Colonic mucosa (tissue), 4 donors: ENCODE measurements at regions not wholly inside any gene's neighbourhood (a gene's known extent, or its start where the extent isn't known, plus 50 kb on each side); places are given as distances from the start of the nearest gene placed in this dataset.

Experiments used
- DNase-seq: peaks from one replicate; pipeline ENCODE4 v3.0.0-alpha.2; 2020
- H3K27ac ChIP-seq: fragments of 200-600 bp; one replicate; pipeline ENCODE4 v1.8.0; 2021
- H3K27me3 ChIP-seq: fragments of 200-600 bp; one replicate; pipeline ENCODE4 v1.8.0; 2021
- H3K36me3 ChIP-seq: fragments of 200-600 bp; one replicate; pipeline ENCODE4 v1.8.0; 2021
- H3K4me1 ChIP-seq: fragments of 200-600 bp; one replicate; pipeline ENCODE4 v1.8.0; 2021; ENCODE audit warnings: mild to moderate bottlenecking
- H3K4me3 ChIP-seq: fragments of 200-600 bp; one replicate; pipeline ENCODE4 v1.8.0; 2021
- H3K9ac ChIP-seq, 2 donors: one replicate each; pipeline ENCODE4 v1.7.0; 2013; ENCODE audit warnings: control low read depth in 2 of 2, low read depth in 2 of 2, low read length in 2 of 2
- H3K9me3 ChIP-seq: fragments of 200-600 bp; one replicate; pipeline ENCODE4 v1.8.0; 2021
- intact Hi-C: fragments of 100-400 bp; cut with DNase I; formaldehyde crosslinking; loops from one replicate; pipeline ENCODE4 v1.14.1; 2022
- TF ChIP-seq, protein P1 (sequence below): fragments of 200-600 bp; IDR thresholded peaks from one replicate; pipeline ENCODE4 v1.8.0; 2022; ENCODE audit warnings: antibody characterized with exemption, mild to moderate bottlenecking
- donor health status: healthy.
- donor health status: DM: no; HTN: no; CAD: no.
- donor health status: DM: no; HTN: no; CAD: no.

DNA sequence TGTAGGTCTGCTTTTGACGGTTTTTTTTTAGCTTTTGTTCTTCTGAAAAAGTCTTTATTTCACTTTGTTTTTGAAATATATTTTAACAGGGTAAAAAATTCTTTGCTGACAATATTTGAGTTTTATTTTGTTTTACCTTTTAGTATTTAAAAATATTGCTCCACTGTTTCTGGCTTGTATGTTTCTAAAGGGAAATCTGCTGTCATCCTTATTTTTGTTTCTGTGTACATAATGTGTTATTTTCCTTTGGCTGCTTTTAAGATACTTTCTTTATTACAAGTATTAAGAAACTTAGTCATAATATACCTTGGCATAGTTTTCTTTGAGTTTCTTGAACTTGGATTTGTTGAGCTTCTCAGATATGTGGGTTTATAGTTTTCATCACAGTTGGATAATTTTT is 88.6 kb upstream of the SPACA1 start:
- DNase-seq, result no peak
- Histone ChIP-seq H3K9ac (no peak overlapping the region), H3K27me3 (no peaks in the 10 kb centered on the region), H3K4me1 (no peaks in the 10 kb centered on the region), H3K36me3 (no peaks in the 10 kb centered on the region), H3K4me3 (no peak overlapping the region), H3K27ac (no peak overlapping the region), H3K9me3 (no peaks in the 10 kb centered on the region)
- intact Hi-C loops, result no loop called here
- TF ChIP-seq, protein P1, sequence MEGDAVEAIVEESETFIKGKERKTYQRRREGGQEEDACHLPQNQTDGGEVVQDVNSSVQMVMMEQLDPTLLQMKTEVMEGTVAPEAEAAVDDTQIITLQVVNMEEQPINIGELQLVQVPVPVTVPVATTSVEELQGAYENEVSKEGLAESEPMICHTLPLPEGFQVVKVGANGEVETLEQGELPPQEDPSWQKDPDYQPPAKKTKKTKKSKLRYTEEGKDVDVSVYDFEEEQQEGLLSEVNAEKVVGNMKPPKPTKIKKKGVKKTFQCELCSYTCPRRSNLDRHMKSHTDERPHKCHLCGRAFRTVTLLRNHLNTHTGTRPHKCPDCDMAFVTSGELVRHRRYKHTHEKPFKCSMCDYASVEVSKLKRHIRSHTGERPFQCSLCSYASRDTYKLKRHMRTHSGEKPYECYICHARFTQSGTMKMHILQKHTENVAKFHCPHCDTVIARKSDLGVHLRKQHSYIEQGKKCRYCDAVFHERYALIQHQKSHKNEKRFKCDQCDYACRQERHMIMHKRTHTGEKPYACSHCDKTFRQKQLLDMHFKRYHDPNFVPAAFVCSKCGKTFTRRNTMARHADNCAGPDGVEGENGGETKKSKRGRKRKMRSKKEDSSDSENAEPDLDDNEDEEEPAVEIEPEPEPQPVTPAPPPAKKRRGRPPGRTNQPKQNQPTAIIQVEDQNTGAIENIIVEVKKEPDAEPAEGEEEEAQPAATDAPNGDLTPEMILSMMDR, result no peak

DNA sequence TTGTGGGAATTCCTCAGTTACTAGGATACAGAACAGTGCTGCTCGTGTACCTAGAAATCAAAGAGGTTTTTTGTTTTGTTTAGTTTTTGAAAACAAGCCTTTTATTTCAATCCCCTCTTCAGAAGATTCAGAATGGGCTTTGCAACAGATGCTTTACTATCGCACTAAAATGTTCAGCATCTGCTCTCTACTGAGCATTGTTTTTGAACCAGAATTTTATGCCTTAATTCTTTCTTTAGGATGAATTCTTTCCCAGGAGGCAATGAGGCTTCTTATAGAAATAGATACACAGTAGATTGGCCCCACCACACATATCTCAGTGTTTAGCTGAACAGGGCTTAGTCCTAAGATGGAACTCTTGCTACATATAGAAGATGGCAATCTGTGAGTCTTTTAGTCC is 95.9 kb upstream of the SPACA1 start:
- DNase-seq, result no peak
- H3K9ac ChIP-seq, result no peak overlapping the region
- intact Hi-C loops, result no loop called here
- TF ChIP-seq, protein P1, result no peak
- H3K27me3 ChIP-seq, result no peaks in the 10 kb centered on the region
- H3K4me3 ChIP-seq, result no peak overlapping the region
- H3K4me1 ChIP-seq, result no peaks in the 10 kb centered on the region
- no peaks in the 10 kb centered on the region for H3K36me3 ChIP-seq
- H3K9me3 ChIP-seq, result no peaks in the 10 kb centered on the region
- no peak overlapping the region for H3K27ac ChIP-seq

- Histone ChIP-seq H3K27me3 (no peaks in the 10 kb centered on the region), H3K9me3 (no peaks in the 10 kb centered on the region), H3K27ac (no peak overlapping the region), H3K36me3 (no peaks in the 10 kb centered on the region), H3K9ac (no peak overlapping the region), H3K4me1 (no peaks in the 10 kb centered on the region), H3K4me3 (no peak overlapping the region)
- DNase-seq, result no peak
- TF ChIP-seq, protein P1, result no peak
- intact Hi-C loops, result no loop called here
These were observed 97.0 kb upstream of the SPACA1 start for GRCh38 chr6:87950614-87951013.

- Histone ChIP-seq H3K4me3 (no peak overlapping the region), H3K9ac (no peak overlapping the region), H3K9me3 (no peaks in the 10 kb centered on the region), H3K27ac (no peak overlapping the region), H3K27me3 (no peaks in the 10 kb centered on the region), H3K36me3 (no peaks in the 10 kb centered on the region), H3K4me1 (no peaks in the 10 kb centered on the region)
- no peak for DNase-seq
- TF ChIP-seq, protein P1, result no peak
- intact Hi-C loops, result no loop called here
These were observed 98.4 kb upstream of the SPACA1 start for GRCh38 chr6:87949194-87949593.

GRCh38 chr6:87946669-87947068 is 101.0 kb upstream of the SPACA1 start:
- H3K27me3 ChIP-seq, result no peaks in the 10 kb centered on the region
- no peak for DNase-seq
- H3K4me1 ChIP-seq, result no peaks in the 10 kb centered on the region
- H3K27ac ChIP-seq, result no peak overlapping the region
- intact Hi-C loops, result no loop called here
- TF ChIP-seq, protein P1, result no peak
- no peaks in the 10 kb centered on the region for H3K9me3 ChIP-seq
- H3K4me3 ChIP-seq, result no peak overlapping the region
- no peak overlapping the region for H3K9ac ChIP-seq
- no peaks in the 10 kb centered on the region for H3K36me3 ChIP-seq

DNA sequence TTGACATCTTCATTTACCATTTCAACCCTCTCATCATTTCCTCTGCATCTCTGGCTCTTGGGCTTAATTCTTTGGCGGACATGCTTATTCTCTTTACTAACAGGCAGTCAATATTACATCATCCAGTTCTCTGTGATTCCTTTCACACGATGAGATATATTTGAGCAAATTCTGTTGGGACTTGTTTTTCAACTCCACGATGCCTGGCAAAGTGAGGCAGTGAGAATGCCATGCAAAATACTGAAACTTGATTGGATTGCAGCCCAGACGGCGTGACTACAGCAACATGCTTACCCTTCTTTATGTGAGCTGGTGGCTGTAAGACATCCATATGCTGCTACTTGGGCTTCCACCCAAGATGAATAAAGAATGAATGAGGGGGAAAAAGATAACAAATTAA is 101.7 kb upstream of the SPACA1 start:
- H3K9ac ChIP-seq, result no peak overlapping the region
- no peaks in the 10 kb centered on the region for H3K4me1 ChIP-seq
- TF ChIP-seq, protein P1, result no peak
- no peaks in the 10 kb centered on the region for H3K27me3 ChIP-seq
- DNase-seq, result no peak
- no peak overlapping the region for H3K27ac ChIP-seq
- no peaks in the 10 kb centered on the region for H3K36me3 ChIP-seq
- intact Hi-C loops, result no loop called here
- no peak overlapping the region for H3K4me3 ChIP-seq
- no peaks in the 10 kb centered on the region for H3K9me3 ChIP-seq
